ENCODE measurements at regions not wholly inside any gene's neighbourhood (a gene's known extent, or its start where the extent isn't known, plus 50 kb on each side); places are given as distances from the start of the nearest gene placed in this dataset.

GRCh38 chr2:7571701-7572100 is 654.5 kb downstream of the RNF144A start:
- TF ChIP-seq EZH2 (IDR thresholded peaks at IDR 0.05) (no peak), CTCF (IDR thresholded peaks at IDR 0.05 in 2 of 3, conservative IDR thresholded peaks at IDR 0.05 in 1 of 3; ENCODE audit: borderline replicate concordance in 1 of 3, insufficient read depth in 1 of 3, low read depth in 2 of 3, low read length in 2 of 3) (no peak), ZNF274 (IDR thresholded peaks at IDR 0.05; ENCODE audit: low read depth, low read length) (no peak), CEBPB (IDR thresholded peaks at IDR 0.05; ENCODE audit: low read depth) (no peak), EZH2phosphoT487 (IDR thresholded peaks at IDR 0.05; ENCODE audit: borderline replicate concordance) (no peak), POLR2AphosphoS5 (IDR thresholded peaks at IDR 0.05; ENCODE audit: low read depth, low read length) (no peak), YY1 (IDR thresholded peaks at IDR 0.05; ENCODE audit: extremely low read depth, insufficient replicate concordance, low read depth, low read length) (no peak), POLR2A (IDR thresholded peaks at IDR 0.05; ENCODE audit: borderline replicate concordance, extremely low read depth, insufficient read depth, insufficient read length) (no peak), SRF (IDR thresholded peaks at IDR 0.05; ENCODE audit: low read depth) (no peak), RAD21 (IDR thresholded peaks at IDR 0.05; ENCODE audit: low read depth) (no peak), JUND (IDR thresholded peaks at IDR 0.05) (no peak), MAX (IDR thresholded peaks at IDR 0.05) (no peak), SIN3A (IDR thresholded peaks at IDR 0.05; ENCODE audit: low read depth) (no peak)
